Fibroblast of skin of right quadriceps (primary cell): ENCODE measurements at regions not wholly inside any gene's neighbourhood (a gene's known extent, or its start where the extent isn't known, plus 50 kb on each side); places are given as distances from the start of the nearest gene placed in this dataset.
A peak's percentile ranks its signal among the peaks of the same experiment; 100 is the strongest.
"Not testable (repeated sequence)": the region's sequence is repeated elsewhere in the genome, so short reads cannot be mapped to it uniquely, and the experiment has no call there.

Experiments used
- DNase-seq: peaks from one replicate; pipeline ENCODE4 v3.0.0-alpha.2; 2013

GRCh38 chr18:71036783-71037182 lies 747.9 kb downstream of the SOCS6 start:
- peak; percentile 21 for DNase-seq

GRCh38 chr18:71031296-71032191 lies 742.7 kb downstream of the SOCS6 start:
- not testable (repeated sequence) for DNase-seq

- not testable (repeated sequence) for DNase-seq
Measured at GRCh38 chr18:71030085-71030484, 741.2 kb downstream of the SOCS6 start.

GRCh38 chr18:71028285-71028762 lies 739.5 kb downstream of the SOCS6 start:
- no peak for DNase-seq

GRCh38 chr18:71027531-71027930 lies 738.7 kb downstream of the SOCS6 start:
- DNase-seq, result no peak

GRCh38 chr18:71025505-71026225 lies 736.8 kb downstream of the SOCS6 start:
- DNase-seq, result no peak

GRCh38 chr18:71022389-71022788 lies 733.5 kb downstream of the SOCS6 start:
- DNase-seq, result no peak

GRCh38 chr18:71021030-71021362 lies 732.2 kb downstream of the SOCS6 start:
- DNase-seq, result no peak

GRCh38 chr18:71020342-71021029 lies 731.6 kb downstream of the SOCS6 start:
- DNase-seq, result no peak

GRCh38 chr18:71018816-71019215 lies 730.0 kb downstream of the SOCS6 start:
- DNase-seq, result no peak

- no peak for DNase-seq
Measured at GRCh38 chr18:71012789-71013188, 723.9 kb downstream of the SOCS6 start.

GRCh38 chr18:71011389-71011788 lies 722.5 kb downstream of the SOCS6 start:
- no peak for DNase-seq

- DNase-seq, result no peak
Measured at GRCh38 chr18:71008257-71008656, 719.4 kb downstream of the SOCS6 start.

GRCh38 chr18:71001597-71001996 lies 712.8 kb downstream of the SOCS6 start:
- DNase-seq, result peak; percentile 5

GRCh38 chr18:70998490-70998889 lies 709.6 kb downstream of the SOCS6 start:
- no peak for DNase-seq

- peak; percentile 22 for DNase-seq
Measured at GRCh38 chr18:70994116-70994515, 705.3 kb downstream of the SOCS6 start.

GRCh38 chr18:70991577-70991976 lies 702.7 kb downstream of the SOCS6 start:
- DNase-seq, result peak; percentile 49

- no peak for DNase-seq
Measured at GRCh38 chr18:70985948-70986347, 697.1 kb downstream of the SOCS6 start.

- DNase-seq, result no peak
Measured at GRCh38 chr18:70982292-70982691, 693.4 kb downstream of the SOCS6 start.

GRCh38 chr18:70981400-70982140 lies 692.7 kb downstream of the SOCS6 start:
- DNase-seq, result no peak

- no peak for DNase-seq
Measured at GRCh38 chr18:70973626-70974025, 684.8 kb downstream of the SOCS6 start.

GRCh38 chr18:70966419-70966818 lies 677.6 kb downstream of the SOCS6 start:
- no peak for DNase-seq

- no peak for DNase-seq
Measured at GRCh38 chr18:70961939-70962338, 673.1 kb downstream of the SOCS6 start.
